Trophoblast cell (in vitro differentiated cells and primary cell): ENCODE measurements at regions not wholly inside any gene's neighbourhood (a gene's known extent, or its start where the extent isn't known, plus 50 kb on each side); places are given as distances from the start of the nearest gene placed in this dataset.
A peak's percentile ranks its signal among the peaks of the same experiment; 100 is the strongest.

Experiments
- DNase-seq, 2 donors: peaks; one replicate each; pipeline ENCODE4 v3.0.0-alpha.2; 2016
- H2AFZ ChIP-seq: 2 replicates; pipeline ENCODE4 v1.6.1; 2013; ENCODE audit warnings: low read length, moderate library complexity, mild to moderate bottlenecking; ENCODE audit not compliant: insufficient read depth, poor library complexity
- H2AK5ac ChIP-seq: 2 replicates; pipeline ENCODE4 v1.6.1; 2013; ENCODE audit warnings: mild to moderate bottlenecking, low read length
- H2BK120ac ChIP-seq: 2 replicates; pipeline ENCODE4 v1.6.1; 2013; ENCODE audit warnings: low read length, mild to moderate bottlenecking, moderate library complexity; ENCODE audit not compliant: insufficient read depth, poor library complexity
- H2BK12ac ChIP-seq: 2 replicates; pipeline ENCODE4 v1.6.1; 2013; ENCODE audit warnings: mild to moderate bottlenecking, low read length, moderate library complexity
- H2BK5ac ChIP-seq: 2 replicates; pipeline ENCODE4 v1.6.1; 2013; ENCODE audit warnings: low read length, low read depth, moderate library complexity, mild to moderate bottlenecking; ENCODE audit not compliant: poor library complexity
- H3K14ac ChIP-seq: 2 replicates; pipeline ENCODE4 v1.6.1; 2013; ENCODE audit warnings: mild to moderate bottlenecking, low read length
- H3K18ac ChIP-seq: 2 replicates; pipeline ENCODE4 v1.6.1; 2013; ENCODE audit warnings: mild to moderate bottlenecking, low read length
- H3K23ac ChIP-seq: 2 replicates; pipeline ENCODE4 v1.6.1; 2013; ENCODE audit warnings: low read length
- H3K27ac ChIP-seq: 2 replicates; pipeline ENCODE4 v1.5.1; 2013; ENCODE audit warnings: low read depth, mild to moderate bottlenecking, inconsistent platforms, low read length, moderate library complexity
- H3K27me3 ChIP-seq: 2 replicates; pipeline ENCODE4 v1.6.1; 2013; ENCODE audit warnings: inconsistent platforms, mild to moderate bottlenecking, low read length, moderate library complexity; ENCODE audit not compliant: insufficient read depth
- H3K36me3 ChIP-seq, 2 experiments: 1 replicate in 1 of 2; 2 replicates in 1 of 2; pipeline ENCODE4 v1.6.1; 2013; ENCODE audit warnings: low read length in 2 of 2, mild to moderate bottlenecking in 2 of 2, moderate library complexity in 1 of 2; ENCODE audit not compliant: insufficient read depth in 2 of 2, control insufficient read depth in 1 of 2
- H3K4ac ChIP-seq: 2 replicates; pipeline ENCODE4 v1.6.1; 2013; ENCODE audit warnings: low read depth, mild to moderate bottlenecking, low read length, moderate library complexity
- H3K4me1 ChIP-seq, 2 experiments: 1 replicate in 1 of 2; 2 replicates in 1 of 2; pipeline ENCODE4 v1.6.1; 2013; ENCODE audit warnings: low read length in 2 of 2, mild to moderate bottlenecking in 2 of 2, moderate library complexity in 1 of 2; ENCODE audit not compliant: insufficient read depth in 2 of 2, control insufficient read depth in 1 of 2
- H3K4me2 ChIP-seq: 2 replicates; pipeline ENCODE4 v1.6.1; 2013; ENCODE audit warnings: inconsistent platforms, mild to moderate bottlenecking, low read length, moderate library complexity
- H3K4me3 ChIP-seq: 2 replicates; pipeline ENCODE4 v1.5.1; 2013; ENCODE audit warnings: mild to moderate bottlenecking, low read depth, low read length, inconsistent platforms
- H3K79me1 ChIP-seq: one replicate; pipeline ENCODE4 v1.6.1; 2013; ENCODE audit warnings: low read length
- H3K79me2 ChIP-seq: 2 replicates; pipeline ENCODE4 v1.6.1; 2013; ENCODE audit warnings: low read length, mild to moderate bottlenecking; ENCODE audit not compliant: control insufficient read depth, insufficient read depth, poor library complexity
- H3K9ac ChIP-seq: 2 replicates; pipeline ENCODE4 v1.6.1; 2013; ENCODE audit warnings: mild to moderate bottlenecking, low read length
- H3K9me3 ChIP-seq: 2 replicates; pipeline ENCODE4 v1.6.1; 2013; ENCODE audit warnings: low read depth, mild to moderate bottlenecking, control low read depth, inconsistent platforms, low read length; ENCODE audit not compliant: insufficient read depth
- H4K12ac ChIP-seq: 2 replicates; pipeline ENCODE4 v1.6.1; 2013; ENCODE audit warnings: low read depth, mild to moderate bottlenecking, low read length, moderate library complexity
- H4K8ac ChIP-seq: 2 replicates; pipeline ENCODE4 v1.6.1; 2013; ENCODE audit warnings: low read depth, mild to moderate bottlenecking, low read length, moderate library complexity
- H4K91ac ChIP-seq: one replicate; pipeline ENCODE4 v1.6.1; 2013; ENCODE audit warnings: low read depth, mild to moderate bottlenecking, low read length, moderate library complexity
- WGBS: extraction: QIAGEN DNeasy Blood & Tissue Kit; methylation state at CpG from one replicate; pipeline ENCODE4 v1.1.7; 2013; ENCODE audit warnings: missing lambda C conversion rate; ENCODE audit not compliant: insufficient read length, insufficient coverage; ENCODE audit errors: extremely low coverage; 5-methylcytosine and 5-hydroxymethylcytosine counted together

DNA sequence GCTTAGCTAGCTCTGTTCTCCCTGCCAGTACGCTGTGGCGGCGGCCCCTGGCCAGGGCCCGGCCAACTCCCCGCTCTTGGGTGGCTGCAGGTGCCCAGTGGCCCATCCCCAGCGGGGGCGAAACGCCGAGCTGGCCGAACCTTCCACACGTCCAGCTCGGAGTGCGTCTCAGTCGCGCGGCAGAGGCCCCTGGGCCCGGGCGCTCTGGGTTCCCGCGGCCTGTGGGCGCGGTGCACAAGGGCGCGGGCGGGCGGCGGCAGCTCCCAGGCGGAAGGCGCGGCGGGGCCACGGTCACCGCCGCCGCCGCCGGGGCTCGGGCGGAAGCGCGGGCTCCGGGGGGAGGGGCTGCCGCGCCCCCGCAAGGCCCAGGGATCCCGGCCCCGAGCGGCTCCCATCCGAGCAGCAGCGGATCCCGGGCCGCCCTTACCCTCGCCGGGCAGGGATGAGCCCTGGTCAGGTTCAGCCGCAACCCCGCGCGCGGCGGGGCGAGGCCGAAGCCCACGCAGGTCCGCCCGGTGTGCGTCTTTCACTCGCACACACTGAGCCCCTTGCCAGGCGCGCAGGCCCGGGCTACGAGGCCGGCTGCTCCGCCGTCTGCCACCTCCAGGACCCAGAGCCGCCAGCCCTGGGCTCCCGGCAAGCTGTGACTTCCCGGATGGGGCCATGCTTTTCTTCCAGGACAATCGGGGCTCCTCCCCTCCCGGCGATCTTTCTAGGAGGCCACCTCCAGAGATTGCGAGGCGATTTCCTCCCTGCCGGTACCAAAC is 54.2 kb downstream of the CCDC54 start:
- Histone ChIP-seq H3K9me3 (no peaks in the 10 kb centered on the region), H4K91ac (peak overlapping the region; percentile 96), H3K14ac (peak overlapping the region; percentile 97), H3K9ac (peak overlapping the region; percentile 81), H3K27me3 (no peaks in the 10 kb centered on the region), H3K36me3 (no peaks in the 10 kb centered on the region), H3K4me1 (peaks cover 2 to 9% of the 10 kb centered on the region in 2 experiments), H3K79me1 (peaks cover 11% of the 10 kb centered on the region), H3K18ac (peak overlapping the region; percentile 97), H3K4me3 (peak overlapping the region; percentile 88), H4K12ac (peak overlapping the region; percentile 98), H2BK12ac (peak overlapping the region; percentile 55), H2AFZ (peak overlapping the region; percentile 98), H2BK5ac (peak overlapping the region; percentile 82), H3K23ac (no peak overlapping the region), H3K4me2 (peak overlapping the region; percentile 94), H2AK5ac (peak overlapping the region; percentile 11), H4K8ac (peak overlapping the region; percentile 99), H3K4ac (peak overlapping the region; percentile 71), H3K27ac (peak overlapping the region; percentile 78), H3K79me2 (peaks cover 3% of the 10 kb centered on the region), H2BK120ac (peak overlapping the region; percentile 89)
- DNase-seq: peak; percentile 54 to 72
- WGBS: no CpG with 5 or more reads among the region's 83 CpGs

DNA sequence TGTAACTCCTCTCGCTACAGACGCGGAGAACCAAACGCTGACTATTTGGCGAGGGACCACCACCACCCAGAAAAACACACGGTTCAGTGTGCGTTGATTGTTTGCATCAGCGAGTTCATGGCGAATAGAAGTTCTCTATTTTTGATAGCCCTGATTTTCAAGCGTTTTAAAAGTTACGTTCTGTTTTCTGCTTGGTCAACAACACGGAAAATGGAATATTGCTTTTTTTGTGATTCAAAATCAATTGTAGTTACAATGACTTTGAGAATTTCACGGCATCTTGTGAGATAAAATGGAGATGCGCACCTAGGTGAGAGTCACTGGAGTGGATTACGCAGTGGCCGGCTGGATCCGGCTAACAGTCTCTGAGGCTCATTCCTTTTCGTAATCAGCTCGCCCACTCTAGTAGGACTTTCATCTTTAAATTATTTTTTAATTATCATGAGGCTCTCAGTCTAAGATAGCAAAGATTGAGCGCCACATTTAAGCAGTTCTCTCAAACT is 54.8 kb downstream of the CCDC54 start:
- WGBS: no CpG with 5 or more reads among the region's 20 CpGs
- Histone ChIP-seq H3K4ac (peak overlapping the region; percentile 71), H2AK5ac (no peak overlapping the region), H2AFZ (peak overlapping the region; percentile 98), H3K4me2 (peak overlapping the region; percentile 94), H2BK120ac (peak overlapping the region; percentile 89), H3K27me3 (no peaks in the 10 kb centered on the region), H3K27ac (peak overlapping the region; percentile 78), H4K8ac (peak overlapping the region; percentile 99), H4K91ac (peak overlapping the region; percentile 96), H3K23ac (no peak overlapping the region), H2BK12ac (no peak overlapping the region), H3K79me2 (peaks cover 3% of the 10 kb centered on the region), H3K18ac (peak overlapping the region; percentile 97), H3K4me1 (peaks cover 2 to 9% of the 10 kb centered on the region in 2 experiments), H2BK5ac (no peak overlapping the region), H4K12ac (peak overlapping the region; percentile 98), H3K9ac (peak overlapping the region; percentile 63), H3K79me1 (peaks cover 11% of the 10 kb centered on the region), H3K9me3 (no peaks in the 10 kb centered on the region), H3K36me3 (no peaks in the 10 kb centered on the region), H3K4me3 (peak overlapping the region; percentile 88), H3K14ac (peak overlapping the region; percentile 97)
- peak in 1 of 2 donors; percentile 38 for DNase-seq

DNA sequence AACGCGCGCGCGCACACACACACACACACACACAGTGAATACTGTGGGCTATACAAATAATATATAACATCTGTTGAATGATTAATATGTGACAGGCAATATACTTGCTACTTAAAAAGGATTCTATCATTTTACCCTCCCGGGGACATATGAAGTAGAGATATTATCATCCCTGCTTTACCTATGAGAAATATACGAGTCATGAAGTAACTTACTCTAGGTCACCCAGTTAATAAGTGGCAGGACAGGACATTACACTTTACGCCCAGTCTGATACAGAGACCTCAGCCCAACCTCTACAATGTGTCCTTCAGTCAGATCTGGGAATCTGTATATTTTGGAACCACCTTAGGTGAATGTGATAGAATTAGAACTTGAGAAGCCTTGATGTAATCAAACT is 55.4 kb downstream of the CCDC54 start:
- no peak overlapping the region for H3K9ac ChIP-seq
- H3K18ac ChIP-seq: no peak overlapping the region
- H3K4me2 ChIP-seq: peak overlapping the region; percentile 94
- H2AFZ ChIP-seq: no peak overlapping the region
- H3K79me2 ChIP-seq: peaks cover 3% of the 10 kb centered on the region
- H3K4me1 ChIP-seq: peaks cover 2 to 9% of the 10 kb centered on the region in 2 experiments
- H3K27ac ChIP-seq: no peak overlapping the region
- H3K36me3 ChIP-seq: no peaks in the 10 kb centered on the region
- H3K79me1 ChIP-seq: peaks cover 11% of the 10 kb centered on the region
- H4K12ac ChIP-seq: no peak overlapping the region
- H3K23ac ChIP-seq: no peak overlapping the region
- no peak for DNase-seq
- H2AK5ac ChIP-seq: no peak overlapping the region
- no peak overlapping the region for H4K91ac ChIP-seq
- no CpG with 5 or more reads among the region's 8 CpGs for WGBS
- H3K14ac ChIP-seq: no peak overlapping the region
- no peak overlapping the region for H3K4ac ChIP-seq
- no peaks in the 10 kb centered on the region for H3K9me3 ChIP-seq
- H2BK120ac ChIP-seq: no peak overlapping the region
- H4K8ac ChIP-seq: no peak overlapping the region
- no peak overlapping the region for H2BK12ac ChIP-seq
- H3K4me3 ChIP-seq: no peak overlapping the region
- H3K27me3 ChIP-seq: no peaks in the 10 kb centered on the region
- no peak overlapping the region for H2BK5ac ChIP-seq

DNA sequence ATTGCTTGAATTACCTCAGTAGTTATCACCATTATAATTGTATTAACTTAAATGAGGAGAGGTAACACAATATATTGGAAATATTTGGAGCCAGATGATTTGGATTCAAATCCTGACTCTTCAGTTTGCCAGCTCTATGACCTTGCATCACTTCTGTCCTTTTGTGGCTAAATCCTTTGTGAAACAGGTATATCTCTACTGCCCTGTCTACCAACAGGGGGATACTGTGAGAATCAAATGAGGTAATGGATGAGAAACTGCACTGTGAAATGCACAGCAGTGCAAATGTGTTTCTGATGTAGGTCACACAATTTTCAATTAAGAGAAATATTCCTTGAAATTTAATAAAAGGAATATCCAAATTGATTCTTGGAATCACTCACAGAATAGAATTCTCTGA is 58.8 kb downstream of the CCDC54 start:
- Histone ChIP-seq H3K79me1 (peaks cover 8% of the 10 kb centered on the region), H4K12ac (no peak overlapping the region), H3K4me2 (no peak overlapping the region), H3K4me3 (no peak overlapping the region), H4K8ac (no peak overlapping the region), H4K91ac (no peak overlapping the region), H3K4me1 (peaks cover 2% of the 10 kb centered on the region in 2 experiments), H3K23ac (no peak overlapping the region), H2BK12ac (no peak overlapping the region), H3K18ac (no peak overlapping the region), H3K27ac (no peak overlapping the region), H3K79me2 (peaks cover 3% of the 10 kb centered on the region), H3K36me3 (no peaks in the 10 kb centered on the region), H3K9ac (no peak overlapping the region), H2AK5ac (no peak overlapping the region), H2BK5ac (no peak overlapping the region), H3K14ac (no peak overlapping the region), H3K9me3 (no peaks in the 10 kb centered on the region), H2AFZ (no peak overlapping the region), H3K27me3 (no peaks in the 10 kb centered on the region), H3K4ac (no peak overlapping the region), H2BK120ac (no peak overlapping the region)
- no peak for DNase-seq
